Activated T-cell treated with anti-CD3 and anti-CD28 coated beads, Interleukin-2, amount 50 U/mL, for 48 hours (primary cell): ENCODE measurements at regions not wholly inside any gene's neighbourhood (a gene's known extent, or its start where the extent isn't known, plus 50 kb on each side); places are given as distances from the start of the nearest gene placed in this dataset.
"Not testable (repeated sequence)": the region's sequence is repeated elsewhere in the genome, so short reads cannot be mapped to it uniquely, and the experiment has no call there.

Source experiments
- DNase-seq, 2 experiments: peaks; one replicate each; pipeline ENCODE4 v3.0.0-alpha.2; 2020

GRCh38 chr2:144630459-144631215 is 110.7 kb upstream of the ZEB2 start:
- DNase-seq, result no peak

DNA sequence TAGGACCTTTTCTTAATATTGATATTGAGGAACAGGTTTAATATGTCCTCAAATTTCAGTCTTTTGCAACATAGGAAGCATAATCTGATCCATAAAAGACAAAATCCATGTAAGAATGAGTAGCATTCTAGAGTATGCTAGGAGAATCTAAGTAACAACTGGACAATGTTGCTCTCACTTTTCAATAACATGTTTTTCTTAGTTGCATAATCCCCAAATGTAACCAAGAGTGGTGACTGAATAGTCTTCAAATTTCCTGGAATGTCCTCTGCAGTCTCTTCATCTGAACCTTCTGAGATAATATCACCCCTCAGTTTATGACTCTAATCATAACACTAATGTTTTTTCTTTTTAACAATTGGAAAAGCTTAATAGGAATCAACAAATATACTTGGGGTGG is 110.0 kb upstream of the ZEB2 start:
- no peak for DNase-seq

DNA sequence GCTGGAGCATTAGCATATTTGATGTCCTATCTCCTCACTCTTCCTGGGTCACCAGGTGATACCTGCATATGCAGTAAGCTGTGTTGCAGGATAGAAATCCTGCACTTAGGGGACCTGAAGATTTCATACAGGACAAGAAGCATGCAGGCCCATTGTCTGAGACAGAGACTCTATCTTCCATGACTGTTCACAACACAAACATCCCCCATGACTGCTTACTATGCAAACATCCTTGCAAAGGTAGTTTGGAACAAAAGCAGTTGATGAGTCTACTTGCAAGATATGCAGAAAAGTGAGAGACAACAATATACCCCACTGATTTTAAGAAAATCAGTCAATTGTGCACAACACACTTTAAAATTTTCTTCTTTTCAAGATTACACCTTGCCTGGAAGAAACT is 108.6 kb upstream of the ZEB2 start:
- DNase-seq, result no peak

DNA sequence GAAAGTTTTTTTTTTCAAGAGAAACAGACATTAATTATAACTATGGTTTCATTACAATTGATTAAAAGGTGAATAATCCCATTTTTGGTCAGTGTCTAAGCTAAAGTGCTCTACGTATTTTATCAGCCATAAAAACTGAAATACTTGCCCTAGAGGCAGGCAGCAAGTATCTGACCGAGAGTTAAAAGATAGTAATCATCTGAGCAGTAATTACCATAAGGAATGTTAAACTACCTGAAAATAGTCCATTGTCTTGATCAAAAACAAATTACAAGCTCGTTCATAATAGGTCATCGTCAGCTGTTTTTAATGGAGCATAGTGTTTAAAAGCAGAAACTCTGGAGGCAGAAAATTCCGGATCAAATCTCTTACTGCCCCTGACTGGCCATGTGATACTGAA is 105.7 kb upstream of the ZEB2 start:
- no peak for DNase-seq

DNA sequence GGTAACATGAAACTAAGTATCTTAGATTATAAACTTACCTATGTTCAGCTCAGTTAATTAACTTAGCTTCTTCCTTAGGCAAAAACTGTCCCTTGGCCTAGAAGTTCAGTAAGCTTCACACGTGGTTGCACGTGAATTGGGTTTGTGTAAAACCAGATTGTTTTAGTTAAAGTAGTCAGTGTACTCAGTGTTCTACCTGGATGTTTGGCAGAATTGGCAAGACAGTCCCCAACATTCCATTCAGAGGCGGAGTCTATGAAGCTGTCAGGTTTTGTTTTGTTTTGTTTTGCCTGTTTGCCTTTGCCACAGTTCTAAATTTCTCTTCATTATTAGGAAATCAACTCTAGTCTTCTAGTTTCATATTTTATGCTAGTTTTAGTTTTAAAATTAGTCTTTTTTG is 105.3 kb upstream of the ZEB2 start:
- no peak for DNase-seq

GRCh38 chr2:144624451-144624850 is 104.5 kb upstream of the ZEB2 start:
- no peak for DNase-seq

GRCh38 chr2:144622373-144622772 is 102.5 kb upstream of the ZEB2 start:
- not testable (repeated sequence) for DNase-seq

DNA sequence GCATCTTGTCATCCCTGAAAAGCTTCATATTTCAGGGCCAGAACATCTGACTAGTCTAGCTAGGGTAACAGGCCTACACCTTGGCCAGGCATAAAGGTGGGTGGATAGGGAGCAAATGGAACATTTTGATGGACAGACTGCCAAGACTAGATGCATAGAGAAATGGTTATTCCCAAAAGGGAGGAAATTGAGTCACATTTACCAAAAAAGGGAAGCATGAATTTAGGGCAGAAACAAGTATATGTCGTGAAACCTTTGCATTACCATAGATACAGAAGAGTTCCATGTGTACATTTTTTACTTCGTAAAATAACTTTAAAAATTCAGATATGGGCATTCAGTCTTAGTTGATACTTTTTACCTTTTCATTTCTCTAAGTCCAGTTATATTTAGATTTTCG is 101.3 kb upstream of the ZEB2 start:
- DNase-seq, result no peak

DNA sequence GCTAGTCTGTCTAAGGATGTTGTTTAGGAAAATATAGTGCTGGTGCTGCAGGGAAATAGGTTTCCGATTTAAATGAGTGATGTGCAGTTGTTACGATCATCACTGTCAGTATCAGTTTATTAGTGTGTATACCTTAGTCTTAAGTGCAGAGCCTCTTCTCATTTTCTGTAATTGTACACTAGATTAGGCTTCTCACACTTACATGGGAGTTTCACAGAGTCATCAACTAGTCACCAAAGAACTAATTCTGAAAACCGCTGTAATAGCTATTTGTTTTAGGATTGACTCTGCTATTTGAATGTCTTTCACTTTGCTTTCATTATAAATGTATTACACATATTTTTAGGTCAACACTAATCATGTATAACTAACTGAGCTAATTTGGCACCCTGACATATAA is 99.8 kb upstream of the ZEB2 start:
- no peak for DNase-seq

GRCh38 chr2:144617171-144617570 is 97.3 kb upstream of the ZEB2 start:
- DNase-seq, result not testable (repeated sequence)

- no peak for DNase-seq
Observed at GRCh38 chr2:144615866-144616565, 96.1 kb upstream of the ZEB2 start.

DNA sequence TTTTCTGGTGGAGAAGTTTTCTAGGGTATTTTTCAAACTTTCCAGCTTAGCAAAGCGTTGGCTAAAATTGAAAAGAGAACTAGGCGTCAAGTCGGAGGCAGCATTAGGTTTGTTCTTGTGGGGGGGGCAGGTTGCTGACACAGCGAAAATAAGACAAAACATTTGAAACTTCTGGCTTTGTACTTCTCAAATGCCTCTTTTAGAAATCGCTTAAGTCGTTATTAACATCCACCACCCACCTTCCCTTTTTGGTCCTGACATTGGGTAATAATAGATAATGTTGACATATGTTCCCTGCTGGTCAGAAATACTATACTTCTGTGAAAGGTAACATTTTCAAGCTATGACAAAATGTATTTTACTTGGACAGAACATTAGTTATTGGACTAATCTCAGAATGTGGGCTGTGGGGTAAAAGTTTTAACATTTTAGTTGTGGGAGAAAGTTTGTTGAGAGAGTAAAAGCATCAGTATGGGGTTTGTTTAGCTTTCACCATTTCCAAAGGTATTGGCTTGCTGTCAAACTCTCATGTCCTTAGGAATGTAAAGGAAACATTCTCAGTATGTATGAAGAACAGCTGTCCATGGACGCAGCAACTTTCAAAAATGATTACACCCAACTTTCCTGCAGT is 88.1 kb upstream of the ZEB2 start:
- no peak for DNase-seq

GRCh38 chr2:144607099-144607498 is 87.2 kb upstream of the ZEB2 start:
- DNase-seq, result no peak

DNA sequence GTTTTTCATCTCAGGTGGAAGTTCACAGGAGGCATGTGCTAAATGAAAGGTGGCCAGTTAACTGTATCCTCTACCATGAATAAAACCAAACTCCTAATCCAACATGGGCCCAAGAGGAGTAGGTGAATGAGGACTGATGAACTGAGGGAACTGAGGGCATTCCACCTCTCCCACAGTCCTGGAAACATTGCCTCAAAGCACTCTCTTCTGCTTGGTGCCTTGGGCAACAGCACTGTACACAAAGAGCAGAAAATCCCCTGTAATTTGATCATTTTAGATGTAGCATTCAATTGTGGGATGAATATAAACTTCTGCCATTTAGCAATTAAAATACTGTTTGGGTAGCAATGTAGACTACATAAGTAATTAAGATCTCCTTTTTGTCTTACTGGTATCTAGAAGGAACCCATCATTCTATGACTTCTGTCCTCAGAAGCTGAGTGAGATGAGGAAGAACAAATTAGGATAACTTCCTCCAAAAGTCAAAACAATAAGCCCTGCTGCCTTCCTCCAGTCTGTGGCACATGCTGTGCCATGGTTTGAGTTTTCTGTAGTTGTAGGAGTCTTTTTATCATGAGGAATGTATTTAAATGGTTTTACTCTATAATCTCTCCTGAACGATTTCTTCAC is 86.7 kb upstream of the ZEB2 start:
- DNase-seq, result no peak

DNA sequence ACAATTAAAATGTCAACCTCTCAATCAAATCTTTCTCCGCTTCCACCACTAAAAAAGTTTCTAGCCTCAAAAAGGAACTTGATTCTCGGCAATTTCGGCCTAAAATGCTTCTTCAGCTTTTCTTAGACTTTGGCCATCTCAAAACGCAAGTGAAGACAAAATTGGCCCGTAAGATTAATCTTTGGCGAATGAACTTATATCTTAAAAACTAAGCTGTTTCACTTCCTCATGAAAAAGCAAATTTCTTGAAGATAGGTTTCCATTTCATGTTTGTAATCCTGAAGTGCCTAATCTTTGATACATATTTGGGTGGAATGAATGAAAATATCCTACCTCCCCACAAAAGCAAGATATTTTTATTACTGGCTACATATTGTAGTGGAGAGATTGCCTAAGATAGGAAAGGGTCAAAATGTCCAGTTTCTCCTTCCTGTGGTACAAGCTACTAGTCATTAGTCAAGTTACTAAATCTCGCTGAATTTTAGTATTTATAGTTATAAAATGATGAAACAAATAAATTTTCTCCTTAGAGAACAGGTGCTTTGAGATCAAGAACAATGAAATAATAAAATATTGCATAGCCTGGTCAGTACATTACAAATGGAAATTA is 85.4 kb upstream of the ZEB2 start:
- no peak for DNase-seq

DNA sequence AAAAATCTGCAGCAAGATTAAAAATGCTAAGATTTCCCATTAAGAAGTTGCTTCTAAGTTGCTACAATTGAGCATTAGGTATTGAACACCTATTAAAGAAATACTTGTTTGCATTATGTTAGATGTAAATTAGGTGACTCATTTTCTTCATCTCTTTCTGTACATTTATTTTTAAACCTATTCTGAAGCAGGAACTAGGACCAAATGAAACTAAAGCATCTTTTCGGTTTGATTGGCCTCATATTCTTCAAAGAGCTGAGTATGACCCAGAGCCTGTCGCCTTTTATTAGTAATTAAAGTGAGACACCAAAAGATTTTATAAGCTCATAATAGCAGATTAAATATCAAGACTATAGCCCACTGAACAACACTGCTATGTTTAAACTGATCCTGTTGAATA is 83.4 kb upstream of the ZEB2 start:
- no peak for DNase-seq

GRCh38 chr2:144598906-144599305 is 79.0 kb upstream of the ZEB2 start:
- no peak for DNase-seq

GRCh38 chr2:144597894-144598593 is 78.1 kb upstream of the ZEB2 start:
- no peak for DNase-seq

DNA sequence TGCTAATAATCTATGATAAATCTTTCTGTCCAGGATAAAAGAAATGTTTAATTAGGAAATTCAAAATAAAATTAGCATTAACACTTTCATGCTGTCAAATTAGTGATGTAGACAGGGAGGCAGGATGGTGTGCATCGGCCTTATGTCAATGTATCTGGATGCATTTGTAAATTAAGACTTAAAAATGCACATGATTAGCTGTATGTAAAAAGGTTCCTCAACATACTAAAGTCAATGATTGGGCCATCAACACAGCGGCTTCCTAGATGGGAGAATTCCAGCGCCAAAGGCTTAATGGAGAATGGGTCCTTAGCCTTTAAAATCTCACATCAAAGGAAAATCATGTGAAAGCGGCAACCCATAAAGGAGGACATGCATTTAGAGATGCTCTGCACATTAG is 77.5 kb upstream of the ZEB2 start:
- DNase-seq, result no peak

DNA sequence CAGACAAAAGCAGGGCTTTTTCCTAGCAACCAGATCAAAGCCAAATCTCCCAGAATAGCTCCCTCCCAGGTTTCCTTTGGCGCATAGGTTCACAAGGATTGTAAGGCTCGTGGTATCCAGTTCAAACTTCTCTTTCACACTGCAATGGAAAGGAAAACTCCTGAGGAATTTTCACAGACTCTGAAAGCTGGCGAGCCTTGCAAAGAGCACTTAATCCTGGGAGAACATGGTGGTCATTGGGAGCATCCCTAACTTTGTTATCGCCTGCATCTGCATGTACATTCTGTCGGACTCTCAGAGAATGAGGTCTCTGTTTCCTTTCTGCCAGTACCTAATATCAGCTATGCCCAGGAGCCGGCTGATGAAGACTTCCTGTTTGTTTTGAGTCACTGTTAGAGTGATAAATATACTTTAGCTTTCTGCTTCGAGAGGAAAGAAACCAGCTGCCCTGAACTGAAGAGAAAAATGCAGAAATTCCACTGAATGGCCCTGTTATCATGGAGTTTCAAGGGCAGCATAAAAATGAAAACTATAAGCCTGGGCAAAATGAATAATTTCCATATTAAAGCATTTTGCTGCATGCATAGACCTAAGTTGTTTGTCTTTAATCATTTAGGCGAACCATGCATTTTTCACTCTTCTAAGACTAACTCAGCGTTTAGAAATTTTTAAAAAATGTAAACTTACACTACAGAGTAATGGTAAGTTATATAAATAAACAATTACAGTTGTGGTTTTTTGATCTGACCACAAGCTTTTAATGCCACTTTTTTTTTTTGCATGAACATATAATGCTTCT is 76.4 kb upstream of the ZEB2 start:
- no peak for DNase-seq

GRCh38 chr2:144595686-144596072 is 75.8 kb upstream of the ZEB2 start:
- DNase-seq, result no peak

GRCh38 chr2:144595279-144595678 is 75.4 kb upstream of the ZEB2 start:
- no peak for DNase-seq
